Omental fat pad (tissue), 3 donors: ENCODE measurements at regions not wholly inside any gene's neighbourhood (a gene's known extent, or its start where the extent isn't known, plus 50 kb on each side); places are given as distances from the start of the nearest gene placed in this dataset.

ENCODE experiments used
- ATAC-seq: fragments of 150-250 bp; one replicate; pipeline ENCODE4 v1.9.1; 2016; ENCODE audit warnings: mild to moderate bottlenecking, moderate library complexity; ENCODE audit not compliant: low FRiP score
- DNase-seq: peaks from one replicate; pipeline ENCODE4 v3.0.0-alpha.2; 2019; ENCODE audit warnings: low spot score
- TF ChIP-seq, protein P1 (sequence below), 3 donors: fragments of 450-650 bp; IDR thresholded peaks; one replicate each; pipeline ENCODE4 v1.5.1; 2016 to 2017; ENCODE audit warnings: antibody characterized with exemption in 3 of 3, mild to moderate bottlenecking in 3 of 3, moderate library complexity in 2 of 3

GRCh38 chr3:139202226-139202958, 141.4 kb upstream of the MRPS22 start:
- no peak for ATAC-seq
- TF ChIP-seq, protein P1, sequence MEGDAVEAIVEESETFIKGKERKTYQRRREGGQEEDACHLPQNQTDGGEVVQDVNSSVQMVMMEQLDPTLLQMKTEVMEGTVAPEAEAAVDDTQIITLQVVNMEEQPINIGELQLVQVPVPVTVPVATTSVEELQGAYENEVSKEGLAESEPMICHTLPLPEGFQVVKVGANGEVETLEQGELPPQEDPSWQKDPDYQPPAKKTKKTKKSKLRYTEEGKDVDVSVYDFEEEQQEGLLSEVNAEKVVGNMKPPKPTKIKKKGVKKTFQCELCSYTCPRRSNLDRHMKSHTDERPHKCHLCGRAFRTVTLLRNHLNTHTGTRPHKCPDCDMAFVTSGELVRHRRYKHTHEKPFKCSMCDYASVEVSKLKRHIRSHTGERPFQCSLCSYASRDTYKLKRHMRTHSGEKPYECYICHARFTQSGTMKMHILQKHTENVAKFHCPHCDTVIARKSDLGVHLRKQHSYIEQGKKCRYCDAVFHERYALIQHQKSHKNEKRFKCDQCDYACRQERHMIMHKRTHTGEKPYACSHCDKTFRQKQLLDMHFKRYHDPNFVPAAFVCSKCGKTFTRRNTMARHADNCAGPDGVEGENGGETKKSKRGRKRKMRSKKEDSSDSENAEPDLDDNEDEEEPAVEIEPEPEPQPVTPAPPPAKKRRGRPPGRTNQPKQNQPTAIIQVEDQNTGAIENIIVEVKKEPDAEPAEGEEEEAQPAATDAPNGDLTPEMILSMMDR (IDR thresholded peaks at IDR 0.05): no peak
- DNase-seq: no peak

GRCh38 chr3:139202959-139203349, 140.9 kb upstream of the MRPS22 start:
- DNase-seq (no peak), ATAC-seq (no peak)
- TF ChIP-seq, protein P1 (IDR thresholded peaks at IDR 0.05): no peak

- ATAC-seq (no peak), DNase-seq (no peak)
- TF ChIP-seq, protein P1 (IDR thresholded peaks at IDR 0.05): no peak
Observed at GRCh38 chr3:139203752-139204151, 140.1 kb upstream of the MRPS22 start.

DNA sequence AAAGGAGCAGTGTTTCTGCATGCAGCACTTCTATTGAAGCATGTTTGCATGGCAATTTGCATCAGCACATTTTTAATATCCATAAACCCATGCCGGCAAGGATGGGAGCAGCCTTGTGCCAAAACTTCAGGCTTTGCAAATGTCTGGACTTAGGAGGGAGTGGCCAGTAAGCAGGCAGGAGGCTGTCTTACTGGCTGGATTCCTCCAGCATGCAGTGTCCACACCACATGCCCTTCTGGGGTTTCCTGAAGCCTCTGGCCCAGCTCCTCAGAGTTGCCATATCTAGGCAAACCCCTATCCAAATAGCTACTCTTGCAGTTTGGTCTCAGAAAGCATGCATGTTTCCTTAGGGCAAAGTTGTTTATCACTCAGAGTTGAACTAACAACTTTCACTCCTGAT, 139.1 kb upstream of the MRPS22 start:
- TF ChIP-seq, protein P1 (IDR thresholded peaks at IDR 0.05): no peak
- ATAC-seq (no peak), DNase-seq (no peak)

- ATAC-seq (no peak), DNase-seq (no peak)
- TF ChIP-seq, protein P1 (IDR thresholded peaks at IDR 0.05): no peak
Observed at GRCh38 chr3:139213936-139214335, 129.9 kb upstream of the MRPS22 start.

GRCh38 chr3:139216958-139217357, 126.9 kb upstream of the MRPS22 start:
- ATAC-seq (no peak), DNase-seq (no peak)
- TF ChIP-seq, protein P1 (IDR thresholded peaks at IDR 0.05): no peak

DNA sequence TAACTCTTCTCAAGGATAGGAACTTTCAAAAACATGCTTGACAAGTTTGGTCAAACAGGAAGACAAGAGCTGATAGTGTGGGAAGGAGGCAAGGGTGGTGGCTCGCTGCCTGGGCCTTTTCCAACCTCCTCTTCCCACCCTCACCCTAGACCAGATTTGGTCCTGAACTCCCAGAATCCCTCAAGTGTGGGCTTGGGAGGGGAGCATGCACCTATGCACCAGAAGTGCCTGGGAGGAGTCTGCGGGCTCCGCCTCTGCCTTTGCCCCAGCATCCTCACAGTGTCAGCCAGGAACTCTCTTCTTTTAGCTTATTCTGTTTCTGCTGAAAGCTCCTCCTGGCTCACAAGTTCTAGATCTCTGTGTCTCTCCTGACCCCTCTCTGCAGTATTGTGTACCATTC, 126.2 kb upstream of the MRPS22 start:
- ATAC-seq: no peak
- TF ChIP-seq, protein P1 (IDR thresholded peaks at IDR 0.05): no peak
- no peak for DNase-seq
